Cardiac muscle cell (in vitro differentiated cells and primary cell): ENCODE measurements at regions not wholly inside any gene's neighbourhood (a gene's known extent, or its start where the extent isn't known, plus 50 kb on each side); places are given as distances from the start of the nearest gene placed in this dataset.

Experiments used
- DNase-seq, 2 donors: peaks; one replicate each; pipeline versions ENCODE4 v3.0.0 to v3.0.0-alpha.2; 2010 to 2017; ENCODE audit warnings: low read depth in 1 of 2, low spot score in 1 of 2
- H3K27ac ChIP-seq: fragments of 200-600 bp; sonication (generic); 2 replicates; pipeline ENCODE4 v1.5.1; 2016
- H3K27me3 ChIP-seq: fragments of 200-600 bp; sonication (generic); 2 replicates; pipeline ENCODE4 v1.6.0; 2016; ENCODE audit warnings: control low read depth
- H3K36me3 ChIP-seq: fragments of 200-600 bp; sonication (generic); 2 replicates; pipeline ENCODE4 v1.5.1; 2016; ENCODE audit warnings: control low read depth
- H3K4me1 ChIP-seq: fragments of 200-600 bp; sonication (generic); 2 replicates; pipeline ENCODE4 v1.8.1; 2017; ENCODE audit warnings: low read depth, mild to moderate bottlenecking, mixed run types
- H3K4me3 ChIP-seq: fragments of 200-600 bp; sonication (generic); 2 replicates; pipeline ENCODE4 v1.5.1; 2016; ENCODE audit warnings: mild to moderate bottlenecking
- H3K9me3 ChIP-seq: fragments of 200-600 bp; sonication (generic); 2 replicates; pipeline ENCODE4 v1.5.1; 2017; ENCODE audit warnings: low read depth, mild to moderate bottlenecking, control low read depth
- CTCF ChIP-seq: IDR thresholded peaks from 2 replicates; pipeline ENCODE4 v1.5.1; 2012; ENCODE audit warnings: low read depth, mild to moderate bottlenecking, low read length

- no peak for TF ChIP-seq CTCF
- Histone ChIP-seq H3K4me3 (no peak overlapping the region), H3K4me1 (peaks cover 5% of the 10 kb centered on the region), H3K36me3 (no peaks in the 10 kb centered on the region), H3K27ac (no peak overlapping the region), H3K27me3 (no peaks in the 10 kb centered on the region), H3K9me3 (no peaks in the 10 kb centered on the region)
- DNase-seq: no peak
Observed at GRCh38 chr2:103009871-103010270, 248.0 kb downstream of the TMEM182 start.

- no peak overlapping the region for H3K4me3 ChIP-seq
- TF ChIP-seq CTCF: no peak
Observed at GRCh38 chr2:103010306-103010705, 248.5 kb downstream of the TMEM182 start.

GRCh38 chr2:103010751-103011150 is 248.9 kb downstream of the TMEM182 start:
- Histone ChIP-seq H3K9me3 (no peaks in the 10 kb centered on the region), H3K4me1 (peaks cover 5% of the 10 kb centered on the region), H3K4me3 (no peak overlapping the region), H3K36me3 (no peaks in the 10 kb centered on the region), H3K27ac (no peak overlapping the region), H3K27me3 (no peaks in the 10 kb centered on the region)
- TF ChIP-seq CTCF: no peak
- DNase-seq: no peak

More at GRCh38 chr2:103010306-103010705, 248.5 kb downstream of the TMEM182 start:
- DNase-seq: no peak
- no peak overlapping the region for H3K27ac ChIP-seq
- no peaks in the 10 kb centered on the region for H3K9me3 ChIP-seq
- peaks cover 5% of the 10 kb centered on the region for H3K4me1 ChIP-seq
- H3K27me3 ChIP-seq: no peaks in the 10 kb centered on the region
- H3K36me3 ChIP-seq: no peaks in the 10 kb centered on the region

GRCh38 chr2:103012590-103012989 is 250.8 kb downstream of the TMEM182 start:
- Histone ChIP-seq H3K4me1 (peaks cover 5% of the 10 kb centered on the region), H3K36me3 (no peaks in the 10 kb centered on the region), H3K27me3 (no peaks in the 10 kb centered on the region), H3K4me3 (no peak overlapping the region), H3K27ac (no peak overlapping the region), H3K9me3 (no peaks in the 10 kb centered on the region)
- no peak for TF ChIP-seq CTCF
- DNase-seq: no peak

- Histone ChIP-seq H3K36me3 (no peaks in the 10 kb centered on the region), H3K4me1 (no peaks in the 10 kb centered on the region), H3K27ac (no peak overlapping the region), H3K4me3 (no peak overlapping the region), H3K27me3 (no peaks in the 10 kb centered on the region), H3K9me3 (no peaks in the 10 kb centered on the region)
- no peak for TF ChIP-seq CTCF
- no peak for DNase-seq
Observed at GRCh38 chr2:103025056-103025455, 263.2 kb downstream of the TMEM182 start.

- Histone ChIP-seq H3K9me3 (no peaks in the 10 kb centered on the region), H3K27ac (no peak overlapping the region), H3K36me3 (no peaks in the 10 kb centered on the region), H3K4me1 (no peaks in the 10 kb centered on the region), H3K27me3 (no peaks in the 10 kb centered on the region), H3K4me3 (no peak overlapping the region)
- no peak for DNase-seq
- TF ChIP-seq CTCF: no peak
Observed at GRCh38 chr2:103028181-103028580, 266.4 kb downstream of the TMEM182 start.
